GM23338 (cell line): ENCODE measurements at regions not wholly inside any gene's neighbourhood (a gene's known extent, or its start where the extent isn't known, plus 50 kb on each side); places are given as distances from the start of the nearest gene placed in this dataset.

Source experiments
- EZH2 ChIP-seq: fragments of 200-600 bp; sonication (generic); IDR thresholded peaks from one replicate; pipeline ENCODE4 v1.8.0; 2017; ENCODE audit warnings: antibody characterized with exemption, mild to moderate bottlenecking, low read depth; ENCODE audit not compliant: unreplicated experiment
- EZH2phosphoT487 ChIP-seq: fragments of 200-600 bp; sonication (generic); IDR thresholded peaks from one replicate; pipeline ENCODE4 v1.8.1; 2018; ENCODE audit warnings: antibody characterized with exemption; ENCODE audit not compliant: unreplicated experiment
- POLR2AphosphoS5 ChIP-seq: IDR thresholded peaks from 2 replicates; pipeline ENCODE4 v1.6.1; 2016; ENCODE audit warnings: antibody characterized with exemption, low read depth
- TF ChIP-seq, protein P1 (sequence below), 2 experiments: fragments of 200-600 bp in 1 of 2; sonication (generic) in 1 of 2; conservative IDR thresholded peaks; 2 replicates each; pipeline versions ENCODE4 v1.5.1 to v1.6.1; 2016 to 2017; ENCODE audit warnings: antibody characterized with exemption in 2 of 2, low read depth in 2 of 2, mild to moderate bottlenecking in 2 of 2, moderate library complexity in 1 of 2

DNA sequence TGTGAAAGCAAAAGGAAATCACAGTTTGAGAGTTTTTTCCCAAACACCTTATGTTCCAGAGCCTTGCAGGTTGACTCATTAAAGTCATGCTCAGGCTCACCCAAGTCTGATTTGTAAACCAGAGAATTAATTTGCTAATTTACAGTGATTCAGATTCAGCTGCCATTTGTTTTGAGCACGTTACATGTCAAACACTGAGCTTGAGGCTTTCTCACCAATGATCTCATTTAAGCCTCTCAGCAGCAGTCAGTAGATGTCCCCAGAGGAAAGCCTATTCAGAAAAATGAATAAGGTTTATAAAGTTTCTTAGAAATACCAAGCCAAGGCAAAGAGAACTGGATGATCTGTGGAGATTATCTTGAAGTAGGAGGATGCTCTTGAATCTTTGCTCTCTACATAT lies 420.4 kb downstream of the HTR7 start:
- TF ChIP-seq, protein P1, sequence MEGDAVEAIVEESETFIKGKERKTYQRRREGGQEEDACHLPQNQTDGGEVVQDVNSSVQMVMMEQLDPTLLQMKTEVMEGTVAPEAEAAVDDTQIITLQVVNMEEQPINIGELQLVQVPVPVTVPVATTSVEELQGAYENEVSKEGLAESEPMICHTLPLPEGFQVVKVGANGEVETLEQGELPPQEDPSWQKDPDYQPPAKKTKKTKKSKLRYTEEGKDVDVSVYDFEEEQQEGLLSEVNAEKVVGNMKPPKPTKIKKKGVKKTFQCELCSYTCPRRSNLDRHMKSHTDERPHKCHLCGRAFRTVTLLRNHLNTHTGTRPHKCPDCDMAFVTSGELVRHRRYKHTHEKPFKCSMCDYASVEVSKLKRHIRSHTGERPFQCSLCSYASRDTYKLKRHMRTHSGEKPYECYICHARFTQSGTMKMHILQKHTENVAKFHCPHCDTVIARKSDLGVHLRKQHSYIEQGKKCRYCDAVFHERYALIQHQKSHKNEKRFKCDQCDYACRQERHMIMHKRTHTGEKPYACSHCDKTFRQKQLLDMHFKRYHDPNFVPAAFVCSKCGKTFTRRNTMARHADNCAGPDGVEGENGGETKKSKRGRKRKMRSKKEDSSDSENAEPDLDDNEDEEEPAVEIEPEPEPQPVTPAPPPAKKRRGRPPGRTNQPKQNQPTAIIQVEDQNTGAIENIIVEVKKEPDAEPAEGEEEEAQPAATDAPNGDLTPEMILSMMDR (conservative IDR thresholded peaks at IDR 0.05; ENCODE audit: low read depth in 2 of 2) = no peak; a peak in 1 of 4 replicates
- TF ChIP-seq EZH2 (no peak), EZH2phosphoT487 (no peak), POLR2AphosphoS5 (no peak)
